HG03575 (cell line): ENCODE measurements at regions not wholly inside any gene's neighbourhood (a gene's known extent, or its start where the extent isn't known, plus 50 kb on each side); places are given as distances from the start of the nearest gene placed in this dataset.
"Not testable (repeated sequence)": the region's sequence is repeated elsewhere in the genome, so short reads cannot be mapped to it uniquely, and the experiment has no call there.

Experiments
- ATAC-seq: cut with Tn5 transposase; IDR thresholded peaks from one replicate; pipeline ENCODE4 v1.9.1; 2021; ENCODE audit not compliant: unreplicated experiment, insufficient number of reproducible peaks, low FRiP score; ENCODE audit errors: extremely low read depth

DNA sequence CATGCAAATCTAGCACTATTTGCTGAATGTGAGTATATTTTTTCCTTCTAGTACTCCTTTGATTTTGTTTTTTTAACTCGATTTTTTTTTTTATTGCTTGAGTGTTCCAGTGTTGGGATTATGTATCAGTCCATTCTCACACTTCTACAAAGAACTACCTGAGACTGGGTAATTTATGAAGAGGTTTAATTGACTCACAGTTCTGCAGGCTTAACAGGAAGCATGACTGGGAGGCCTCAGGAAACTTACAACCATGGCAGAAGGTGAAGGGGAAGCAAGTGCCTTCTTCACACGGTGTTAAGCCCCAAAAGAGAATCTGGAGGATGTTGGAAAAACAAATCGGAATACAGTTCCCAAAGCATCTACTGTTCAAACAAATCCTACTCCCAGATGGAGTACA, 69.1 kb downstream of the ZNF518B start:
- not testable (repeated sequence) for ATAC-seq

DNA sequence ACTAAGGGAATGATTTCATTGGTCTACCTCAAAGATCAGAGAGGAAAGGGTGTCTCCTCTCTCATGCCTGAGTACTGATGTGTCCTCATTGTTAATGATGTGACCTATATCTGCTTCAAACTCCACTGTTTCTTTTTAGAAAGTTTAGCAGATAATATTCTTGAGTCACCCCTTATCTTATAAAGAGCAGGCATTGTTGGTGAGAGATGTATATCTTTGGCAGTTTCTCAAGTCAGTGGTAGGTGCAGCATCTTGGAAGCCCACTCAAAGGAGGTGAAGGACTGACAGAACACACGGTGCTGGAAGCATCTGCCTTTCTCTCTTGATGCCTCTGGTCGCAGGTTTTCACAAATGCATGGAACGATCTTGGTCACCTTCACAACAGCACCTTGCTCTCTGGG, 71.2 kb downstream of the ZNF518B start:
- ATAC-seq = no peak

DNA sequence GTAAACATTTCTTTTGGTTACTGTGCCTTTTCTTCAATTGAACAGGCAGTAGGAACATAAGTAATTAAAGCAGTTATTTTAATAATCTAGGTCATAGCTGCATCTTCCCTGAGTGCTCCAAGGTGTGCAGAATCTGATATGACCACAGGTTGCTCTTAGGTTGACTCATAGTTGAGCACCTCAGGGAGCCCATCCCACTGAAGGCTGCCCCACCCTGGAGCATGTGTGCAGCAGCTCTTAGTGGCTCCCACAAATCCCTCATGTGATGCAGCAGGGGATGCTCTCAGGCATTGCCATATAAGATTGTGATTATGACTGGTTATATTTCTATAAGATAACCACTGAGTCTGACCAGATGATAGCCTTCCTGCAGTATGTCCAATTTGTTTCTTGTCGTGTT, 72.3 kb downstream of the ZNF518B start:
- no peak for ATAC-seq

DNA sequence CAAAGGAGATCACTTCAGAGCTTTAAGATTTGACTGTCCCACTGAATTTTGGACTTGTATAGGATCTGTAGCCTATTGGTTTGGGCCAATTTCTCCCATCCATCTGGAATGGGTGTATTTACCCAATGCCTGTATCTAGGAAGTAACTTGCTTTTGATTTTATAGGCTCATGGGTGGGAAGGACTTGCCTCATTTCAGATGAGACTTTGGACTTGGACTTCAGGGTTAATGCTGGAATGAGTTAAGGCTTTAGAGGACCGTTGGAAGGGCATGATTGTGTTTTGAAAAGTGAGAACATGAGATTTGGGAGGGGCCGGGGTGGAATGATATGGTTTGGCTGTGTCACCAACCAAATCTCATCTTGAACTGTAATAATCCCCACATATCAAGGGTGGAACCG, 73.8 kb downstream of the ZNF518B start:
- no peak for ATAC-seq

DNA sequence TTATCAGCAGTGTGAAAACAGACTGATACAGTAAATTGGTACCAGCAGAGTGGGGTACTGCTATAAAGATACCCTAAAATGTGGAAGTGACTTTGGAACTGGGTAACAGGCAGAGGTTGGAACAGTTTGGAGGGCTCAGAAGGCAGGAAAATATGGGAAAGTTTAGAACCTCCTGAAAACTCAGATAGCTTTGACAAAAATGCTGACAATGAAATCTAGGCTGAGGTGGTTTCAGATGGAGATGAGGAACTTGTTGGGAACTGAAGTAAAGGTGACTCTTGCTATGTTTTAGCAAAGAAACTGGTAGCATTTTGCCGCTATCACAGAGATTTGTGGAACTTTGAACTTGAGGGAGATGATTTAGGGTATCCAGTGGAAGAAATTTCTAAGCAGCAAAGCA, 75.1 kb downstream of the ZNF518B start:
- not testable (repeated sequence) for ATAC-seq

DNA sequence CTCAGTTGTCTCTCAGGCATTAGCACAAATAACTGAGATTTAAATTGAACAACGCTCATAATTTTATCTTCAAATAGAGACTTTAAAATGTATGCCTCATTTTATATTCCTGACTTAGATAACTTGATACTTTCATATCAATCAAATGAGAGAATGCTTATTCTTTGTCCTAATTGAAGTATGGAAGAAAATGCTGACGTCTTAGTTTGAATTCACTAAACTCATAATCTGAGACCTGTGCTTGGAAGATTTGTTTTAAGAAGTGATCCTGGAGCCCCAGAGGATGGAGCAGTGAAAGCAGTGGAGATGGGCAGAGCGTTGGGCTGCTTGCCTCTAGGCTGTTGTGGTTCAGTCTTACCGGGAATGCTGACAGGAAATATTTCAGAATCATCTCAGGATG, 76.1 kb downstream of the ZNF518B start:
- no peak for ATAC-seq

DNA sequence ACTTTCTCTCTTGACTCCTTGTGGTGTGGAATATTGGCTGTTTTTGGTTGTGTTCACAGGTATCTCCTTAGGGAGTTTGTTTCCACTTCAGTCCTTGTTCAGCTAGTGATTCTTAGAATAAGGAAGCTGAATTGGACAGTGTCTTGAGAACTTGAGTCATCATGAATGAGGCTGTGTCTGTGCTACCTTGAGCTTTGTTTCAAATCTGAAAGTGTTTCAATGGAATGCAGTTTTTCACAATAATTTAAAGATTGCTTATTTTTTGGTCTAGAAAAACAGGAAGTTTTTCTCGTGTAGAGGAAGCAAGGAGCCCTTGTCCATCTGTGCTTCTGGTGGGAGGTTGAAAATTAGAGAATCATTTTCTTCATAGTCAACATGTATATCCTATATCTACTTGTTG, 76.5 kb downstream of the ZNF518B start:
- no peak for ATAC-seq

DNA sequence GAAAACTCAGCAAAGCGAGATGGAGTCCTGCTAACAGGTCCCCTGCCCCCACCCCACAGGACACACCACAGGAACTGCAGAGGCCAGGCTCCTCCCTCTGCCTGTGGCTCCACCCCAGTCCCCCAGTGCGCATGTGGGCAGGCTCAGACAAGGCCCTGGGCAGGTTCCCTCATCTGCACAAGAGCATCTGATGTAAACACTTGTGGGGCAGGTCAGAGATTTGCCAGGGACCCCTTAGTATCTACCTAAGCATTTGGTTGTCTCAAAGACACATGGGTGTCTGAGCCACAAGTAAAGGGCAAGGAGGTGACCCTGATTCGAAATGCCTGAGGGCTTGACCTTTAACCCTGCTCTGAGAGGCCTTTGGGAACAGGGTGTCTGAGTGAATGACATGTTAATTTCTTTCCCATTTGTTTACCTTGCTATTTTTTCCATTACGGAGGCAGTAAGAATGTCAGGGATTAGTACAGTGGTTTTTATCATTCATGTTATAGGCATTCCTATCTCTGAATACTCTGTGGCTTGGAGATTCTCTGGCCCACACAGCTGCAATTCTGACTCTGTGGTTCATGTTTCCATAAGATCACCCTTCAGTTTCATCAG, 85.3 kb downstream of the ZNF518B start:
- no peak for ATAC-seq

DNA sequence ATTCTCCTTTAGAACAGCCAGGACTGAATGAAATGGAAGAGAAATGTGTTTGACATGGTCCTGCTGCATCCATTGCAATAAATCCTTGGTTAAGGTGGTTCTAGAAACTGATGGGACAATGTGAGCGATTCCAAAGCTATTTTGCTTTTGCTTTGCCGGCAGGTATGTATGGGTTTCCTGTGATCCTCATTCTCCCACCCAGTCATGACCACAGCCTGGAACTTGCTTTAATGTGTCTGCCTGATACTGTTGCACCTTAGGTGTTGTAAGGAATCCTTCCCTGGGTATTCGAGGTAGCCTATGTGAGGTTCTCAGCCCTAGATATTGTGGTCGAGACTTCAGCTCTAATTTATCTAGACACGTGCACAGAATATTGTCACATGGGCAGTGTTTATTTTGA, 86.1 kb downstream of the ZNF518B start:
- ATAC-seq = no peak

DNA sequence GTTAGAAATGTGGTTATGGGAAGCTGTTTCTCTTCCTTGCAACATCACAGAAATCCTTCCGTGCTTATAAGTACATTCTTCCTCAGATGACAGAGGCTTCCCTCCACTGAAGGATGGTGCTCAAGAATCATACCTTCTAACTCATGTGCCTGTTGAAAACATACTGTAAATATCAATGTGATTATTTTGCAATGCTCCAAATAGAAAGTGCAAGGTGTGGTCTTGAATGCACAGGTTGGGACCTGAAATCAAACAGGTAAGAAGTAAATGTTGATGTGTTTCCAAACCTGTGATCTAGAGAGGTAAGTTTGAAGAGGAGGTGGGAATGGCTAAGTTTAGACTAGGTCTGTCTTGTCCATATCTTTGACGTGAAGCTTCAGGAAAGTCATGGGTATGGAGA, 87.7 kb downstream of the ZNF518B start:
- no peak for ATAC-seq

DNA sequence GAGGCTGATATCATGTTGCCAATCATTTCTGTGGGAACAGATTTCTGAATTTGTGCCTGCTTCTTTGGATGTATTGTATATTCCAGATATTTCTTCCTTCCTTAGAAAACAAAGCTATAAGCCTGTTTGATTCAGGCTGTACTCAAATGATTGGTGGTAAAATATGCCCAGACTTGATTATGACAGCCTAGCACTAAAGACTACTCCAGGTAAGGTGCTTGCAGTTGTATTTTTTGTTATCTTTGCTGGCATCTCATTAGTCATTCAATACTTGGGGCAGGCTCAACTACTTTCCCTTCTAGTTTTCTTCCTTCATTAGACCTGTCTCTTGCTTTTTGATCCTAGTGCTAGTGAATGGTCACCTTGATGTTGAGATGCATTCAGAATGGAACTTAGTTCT, 90.6 kb downstream of the ZNF518B start:
- no peak for ATAC-seq

DNA sequence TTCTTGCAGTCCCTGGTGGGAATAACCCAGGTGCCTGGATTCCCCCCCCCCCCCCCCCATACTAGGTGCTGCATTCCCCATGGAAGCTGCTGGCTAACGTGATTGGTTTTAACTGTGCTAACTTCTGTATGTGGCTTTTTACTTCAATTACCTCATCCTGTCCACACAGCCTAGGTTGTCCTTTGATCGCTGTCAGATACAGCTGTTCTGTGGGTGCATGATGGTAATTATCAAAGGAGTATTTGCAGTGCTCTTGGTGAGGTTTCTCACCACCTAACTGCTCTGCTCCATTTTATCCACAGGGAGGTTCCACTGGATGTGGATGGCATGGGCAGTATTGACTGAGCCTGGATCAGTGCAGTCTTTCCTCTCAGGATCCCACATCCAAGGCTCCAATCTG, 93.0 kb downstream of the ZNF518B start:
- ATAC-seq = no peak

DNA sequence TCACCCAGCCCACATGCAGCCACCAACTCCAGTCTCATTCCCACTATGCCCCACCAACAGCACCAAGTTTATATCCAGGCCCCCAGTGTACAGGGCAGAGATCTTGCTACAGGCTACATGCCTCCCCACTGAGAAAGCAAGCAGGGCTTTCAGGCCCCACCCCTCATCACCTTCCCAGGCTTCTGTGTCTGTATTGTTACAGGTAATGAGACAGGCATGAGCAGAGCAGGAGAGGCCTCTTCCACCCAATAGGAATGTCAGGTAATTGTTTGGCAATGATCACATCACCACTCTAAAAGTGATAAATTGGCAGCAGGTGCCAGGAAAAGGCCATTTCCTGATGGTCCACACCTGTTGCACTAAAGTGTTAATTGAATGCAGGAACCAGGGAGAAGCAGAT, 102.5 kb downstream of the ZNF518B start:
- no peak for ATAC-seq

DNA sequence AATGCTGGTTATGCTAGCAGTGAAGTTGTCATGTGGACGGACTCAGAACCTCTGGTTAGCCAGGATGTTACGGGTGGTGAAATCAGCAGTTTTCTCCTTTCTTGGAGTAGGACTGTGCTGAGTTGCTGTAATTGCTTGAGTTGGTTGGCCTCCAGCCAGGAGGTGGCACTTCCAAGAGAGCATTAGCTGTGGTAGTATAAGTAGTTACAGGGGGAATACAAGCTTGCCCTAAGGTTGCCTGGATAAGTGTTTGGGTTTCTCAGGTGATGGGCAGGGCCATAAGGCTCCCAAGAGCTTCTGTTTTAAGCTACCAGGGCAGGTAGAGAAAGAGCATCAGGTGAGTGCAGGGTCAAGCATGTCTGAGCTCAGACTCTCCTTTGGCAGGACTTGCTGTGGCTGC, 103.0 kb downstream of the ZNF518B start:
- no peak for ATAC-seq

DNA sequence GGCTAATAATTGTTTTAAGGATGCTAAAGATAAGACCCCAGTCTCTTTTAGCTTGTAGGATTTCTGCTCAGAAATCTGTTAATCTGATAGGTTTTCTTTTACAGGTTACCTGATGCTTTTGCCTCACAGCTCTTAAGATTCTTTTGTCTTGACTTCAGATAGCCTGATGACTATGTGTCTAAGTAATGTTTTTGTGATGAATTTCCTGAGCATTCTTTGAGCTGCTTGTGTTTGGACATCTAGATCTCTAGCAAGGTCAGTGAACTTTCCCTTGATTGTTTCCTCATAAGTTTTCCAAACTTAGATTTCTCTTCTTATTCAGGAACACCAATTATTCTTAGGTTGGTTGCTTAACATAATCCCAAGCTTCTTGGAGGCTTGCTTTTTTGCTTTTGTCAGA, 104.1 kb downstream of the ZNF518B start:
- no peak for ATAC-seq

DNA sequence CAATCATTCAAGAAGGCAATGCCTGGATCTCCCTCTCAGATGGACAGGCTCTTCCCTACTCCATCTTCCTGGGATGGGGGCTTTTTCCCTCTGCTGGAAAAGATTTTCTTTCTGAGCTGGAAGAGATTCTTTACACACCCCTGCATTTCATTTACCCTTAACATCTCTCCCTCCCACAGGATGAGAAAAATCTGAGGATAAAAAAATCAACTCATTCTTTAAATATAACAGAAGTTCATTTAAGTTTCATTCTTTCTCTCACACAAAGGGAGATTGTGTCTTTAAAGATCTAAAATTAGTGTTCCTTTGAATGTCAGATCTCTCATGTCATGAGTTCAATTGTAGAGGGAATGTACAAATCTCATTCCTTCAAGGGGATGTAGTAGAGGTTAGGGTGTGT, 109.0 kb downstream of the ZNF518B start:
- no peak for ATAC-seq

DNA sequence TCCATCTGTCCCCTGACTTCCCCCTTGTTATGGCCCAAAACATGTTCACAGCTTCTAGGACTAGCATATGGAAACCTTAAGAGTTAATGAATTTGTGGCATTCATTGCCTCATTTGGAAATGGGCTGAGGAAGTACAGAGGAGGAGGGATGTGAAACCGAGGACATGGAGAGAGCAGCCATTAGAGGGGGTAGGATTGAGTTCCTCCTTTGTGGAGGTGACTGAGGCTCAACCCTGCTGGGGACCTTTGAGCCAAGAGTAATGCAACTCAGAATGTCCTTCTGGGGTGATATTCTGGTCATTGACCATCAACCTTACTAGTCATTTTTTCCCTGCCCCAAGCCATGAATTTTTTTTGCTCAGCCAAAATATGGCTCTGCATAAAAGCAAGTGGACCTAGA, 109.4 kb downstream of the ZNF518B start:
- no peak for ATAC-seq

DNA sequence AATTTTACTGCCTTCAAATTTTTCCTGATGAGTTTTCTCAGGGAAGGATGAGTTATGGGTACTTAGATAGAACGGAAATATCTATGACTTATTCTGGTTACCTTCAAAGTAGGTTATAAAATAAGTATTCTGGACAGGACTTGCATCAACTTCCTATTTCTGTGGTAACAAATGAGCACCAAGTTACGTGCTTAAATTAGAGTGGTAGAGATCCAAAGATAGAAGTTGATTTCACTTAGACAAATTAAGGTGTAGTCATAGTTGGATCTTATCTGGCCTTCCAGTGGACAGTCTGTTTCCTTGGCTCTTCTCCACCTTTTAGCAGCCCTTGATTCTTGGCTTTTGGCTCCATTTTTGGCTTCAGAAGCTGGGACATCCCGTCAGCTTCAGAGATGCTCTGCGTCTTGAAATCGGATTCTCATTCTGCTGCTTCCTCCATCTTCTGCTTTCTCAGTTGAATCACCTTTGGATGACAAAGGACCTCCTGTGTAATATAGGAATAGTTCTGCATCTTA, 109.9 kb downstream of the ZNF518B start:
- no peak for ATAC-seq

DNA sequence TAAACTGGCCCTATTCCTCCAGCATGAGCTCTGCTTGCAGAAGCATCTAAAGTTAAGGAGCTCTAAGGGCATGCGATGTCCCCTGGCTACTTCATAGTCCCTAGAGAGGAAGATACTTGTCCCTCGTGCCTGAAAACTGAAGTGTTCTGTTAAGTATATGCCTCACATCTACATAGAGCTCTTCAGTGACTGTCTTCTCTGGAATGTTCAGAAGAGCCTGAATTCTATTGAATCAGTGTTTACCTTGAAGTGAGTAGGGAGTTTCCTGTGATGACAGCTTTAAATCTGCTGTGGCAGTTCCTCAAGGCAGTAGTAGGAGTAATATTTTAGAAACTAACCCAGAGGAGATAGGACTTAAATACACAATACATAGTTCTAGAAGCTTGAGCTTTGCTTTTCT, 111.2 kb downstream of the ZNF518B start:
- ATAC-seq = no peak

DNA sequence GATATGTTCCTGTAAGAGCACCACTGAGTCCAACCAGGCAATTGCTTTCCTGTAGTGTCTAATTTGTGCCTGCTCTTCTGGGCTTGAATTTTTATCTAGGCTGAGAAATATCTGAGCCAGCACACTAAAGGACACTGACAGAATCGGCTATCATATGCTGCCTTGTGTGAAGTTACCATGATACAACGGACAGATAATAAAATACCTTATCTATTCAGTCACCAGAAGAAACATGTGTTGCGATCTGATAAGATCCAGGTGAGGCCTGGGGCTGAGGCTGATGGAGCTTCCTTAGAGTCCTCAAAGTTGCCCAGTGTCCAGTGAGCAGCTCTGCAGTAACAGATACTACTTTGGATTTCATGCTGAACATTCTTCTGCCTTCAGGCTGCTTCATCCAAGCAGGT, 111.8 kb downstream of the ZNF518B start:
- no peak for ATAC-seq

DNA sequence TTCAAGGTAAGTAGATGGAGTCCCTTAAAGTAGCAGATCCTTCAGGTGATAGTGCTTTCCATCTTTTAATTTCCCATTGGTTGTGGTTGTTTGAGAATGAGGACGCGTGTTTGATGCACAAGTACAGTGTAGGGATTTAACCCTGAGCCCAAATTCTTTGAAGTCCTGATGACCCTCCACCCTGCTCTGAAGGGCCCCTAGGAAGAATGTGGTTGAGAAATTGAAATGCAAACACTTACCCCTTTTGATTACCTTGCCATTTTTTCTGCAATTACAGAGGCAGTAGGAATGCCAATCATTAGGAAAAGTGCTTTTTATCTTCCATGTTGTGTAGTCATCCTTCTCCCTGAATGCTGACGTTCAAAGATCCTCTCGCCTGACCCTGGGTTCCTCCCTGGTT, 112.4 kb downstream of the ZNF518B start:
- no peak for ATAC-seq
